HG02678 (cell line): ENCODE measurements at regions not wholly inside any gene's neighbourhood (a gene's known extent, or its start where the extent isn't known, plus 50 kb on each side); places are given as distances from the start of the nearest gene placed in this dataset.
"Not testable (repeated sequence)": the region's sequence is repeated elsewhere in the genome, so short reads cannot be mapped to it uniquely, and the experiment has no call there.

ENCODE experiments used
- ATAC-seq: cut with Tn5 transposase; IDR thresholded peaks from one replicate; pipeline ENCODE4 v1.9.1; 2021; ENCODE audit warnings: mild to moderate bottlenecking, moderate library complexity; ENCODE audit not compliant: unreplicated experiment

GRCh38 chr9:38259056-38259455 lies 133.4 kb upstream of the ALDH1B1 start:
- ATAC-seq = no peak

- no peak for ATAC-seq
Measured at GRCh38 chr9:38257626-38258215, 134.8 kb upstream of the ALDH1B1 start.

- no peak for ATAC-seq
Measured at GRCh38 chr9:38256461-38256860, 136.0 kb upstream of the ALDH1B1 start.

- ATAC-seq = no peak
Measured at GRCh38 chr9:38255599-38255998, 136.9 kb upstream of the ALDH1B1 start.

- no peak for ATAC-seq
Measured at GRCh38 chr9:38254756-38255155, 137.7 kb upstream of the ALDH1B1 start.

GRCh38 chr9:38254151-38254550 lies 138.4 kb upstream of the ALDH1B1 start:
- ATAC-seq = no peak

- no peak for ATAC-seq
Measured at GRCh38 chr9:38253200-38253599, 139.3 kb upstream of the ALDH1B1 start.

GRCh38 chr9:38251036-38251860 lies 141.3 kb upstream of the ALDH1B1 start:
- ATAC-seq = no peak

GRCh38 chr9:38250279-38251035 lies 142.0 kb upstream of the ALDH1B1 start:
- ATAC-seq = no peak

- no peak for ATAC-seq
Measured at GRCh38 chr9:38249587-38250210, 142.8 kb upstream of the ALDH1B1 start.

GRCh38 chr9:38249049-38249448 lies 143.5 kb upstream of the ALDH1B1 start:
- no peak for ATAC-seq

GRCh38 chr9:38246833-38247232 lies 145.7 kb upstream of the ALDH1B1 start:
- ATAC-seq = no peak

GRCh38 chr9:38244971-38245370 lies 147.5 kb upstream of the ALDH1B1 start:
- no peak for ATAC-seq

- no peak for ATAC-seq
Measured at GRCh38 chr9:38243993-38244392, 148.5 kb upstream of the ALDH1B1 start.

- not testable (repeated sequence) for ATAC-seq
Measured at GRCh38 chr9:38242151-38242550, 150.4 kb upstream of the ALDH1B1 start.

GRCh38 chr9:38240051-38240450 lies 152.5 kb upstream of the ALDH1B1 start:
- no peak for ATAC-seq

- ATAC-seq = no peak
Measured at GRCh38 chr9:38235244-38235643, 157.3 kb upstream of the ALDH1B1 start.

- ATAC-seq = no peak
Measured at GRCh38 chr9:38234479-38235170, 157.9 kb upstream of the ALDH1B1 start.

GRCh38 chr9:38233796-38234355 lies 158.6 kb upstream of the ALDH1B1 start:
- ATAC-seq = no peak

- no peak for ATAC-seq
Measured at GRCh38 chr9:38233343-38233742, 159.2 kb upstream of the ALDH1B1 start.
